H1 (cell line): ENCODE measurements at regions not wholly inside any gene's neighbourhood (a gene's known extent, or its start where the extent isn't known, plus 50 kb on each side); places are given as distances from the start of the nearest gene placed in this dataset.

Experiments used
- CTCF ChIA-PET: fragments of 300-600 bp; sonication (Branson Sonifier 250); formaldehyde crosslinking; loops from one replicate; lab custom pipeline; 2021; ENCODE audit not compliant: partially characterized antibody; lab: Charles Lee
- POLR2A ChIA-PET: fragments of 300-600 bp; sonication (Branson Sonifier 250); formaldehyde crosslinking; loops from one replicate; lab custom pipeline; 2021; ENCODE audit warnings: inconsistent platforms; ENCODE audit not compliant: partially characterized antibody; lab: Charles Lee
- DNase-seq, 2 experiments: peaks; one replicate each; pipeline versions ENCODE4 v3.0.0 to v3.0.0-alpha.2; 2010 to 2022; ENCODE audit warnings: low spot score in 2 of 2, low read depth in 1 of 2, mixed read lengths in 1 of 2
- FAIRE-seq: peaks from 2 replicates; lab custom pipeline; 2011; peaks lifted over from hg19 to GRCh38; lab: Jason Lieb, UNC
- H2AFZ ChIP-seq: 2 replicates; pipeline ENCODE4 v1.8.1; 2012; ENCODE audit warnings: low read length, inconsistent platforms
- H2AK5ac ChIP-seq: 2 replicates; pipeline ENCODE4 v1.6.1; 2013; ENCODE audit warnings: low read depth, low read length
- H2BK120ac ChIP-seq: replicated peaks from 2 replicates; pipeline ENCODE3; 2013; ENCODE audit warnings: low read depth, low read length, inconsistent platforms
- H2BK12ac ChIP-seq: 2 replicates; pipeline ENCODE4 v1.6.1; 2013; ENCODE audit warnings: low read depth, low read length
- H2BK15ac ChIP-seq: 2 replicates; pipeline ENCODE4 v1.6.1; 2013; ENCODE audit warnings: low read length
- H2BK20ac ChIP-seq: 2 replicates; pipeline ENCODE4 v1.6.1; 2013; ENCODE audit warnings: low read length
- H2BK5ac ChIP-seq: 2 replicates; pipeline ENCODE4 v1.6.1; 2013; ENCODE audit warnings: low read depth, low read length
- H3K14ac ChIP-seq: 2 replicates; pipeline ENCODE4 v1.6.1; 2013; ENCODE audit warnings: inconsistent platforms; ENCODE audit not compliant: insufficient read length
- H3K18ac ChIP-seq: 2 replicates; pipeline ENCODE4 v1.6.1; 2013; ENCODE audit warnings: low read length; ENCODE audit errors: extremely low read depth
- H3K23ac ChIP-seq: 2 replicates; pipeline ENCODE4 v1.6.1; 2013; ENCODE audit warnings: inconsistent platforms; ENCODE audit not compliant: insufficient read length
- H3K23me2 ChIP-seq: 2 replicates; pipeline ENCODE4 v1.6.1; 2013; ENCODE audit warnings: low read depth, low read length
- H3K27ac ChIP-seq: 2 replicates; pipeline ENCODE4 v1.6.1; 2011; ENCODE audit warnings: low read depth, low read length, inconsistent platforms
- H3K27me3 ChIP-seq, 4 experiments: replicated peaks in 1 of 4; 1 replicate in 1 of 4; 2 replicates in 3 of 4; pipeline versions ENCODE4 v1.6.1 to v1.8.1; 2011 to 2013; ENCODE audit warnings: low read length in 3 of 4, mild to moderate bottlenecking in 3 of 4, inconsistent platforms in 2 of 4, mixed read lengths in 2 of 4, moderate library complexity in 1 of 4; ENCODE audit not compliant: control insufficient read depth in 3 of 4, insufficient read depth in 3 of 4; ENCODE audit errors: extremely low read depth in 1 of 4
- H3K36me3 ChIP-seq, 4 experiments: 2 replicates each; pipeline versions ENCODE4 v1.6.1 to v1.8.1; 2011 to 2013; ENCODE audit warnings: mild to moderate bottlenecking in 4 of 4, low read length in 3 of 4, moderate library complexity in 2 of 4, control low read depth in 1 of 4, inconsistent platforms in 1 of 4; ENCODE audit not compliant: insufficient read depth in 4 of 4, control insufficient read depth in 2 of 4
- H3K4ac ChIP-seq: replicated peaks from 2 replicates; pipeline ENCODE3; 2013; ENCODE audit warnings: low read length, low read depth, mixed read lengths, inconsistent platforms; ENCODE audit not compliant: insufficient read length
- H3K4me1 ChIP-seq, 4 experiments: replicated peaks in 1 of 4; 1 replicate in 1 of 4; 2 replicates in 3 of 4; pipeline versions ENCODE4 v1.6.1 to v1.8.1; 2011 to 2013; ENCODE audit warnings: low read length in 3 of 4, inconsistent platforms in 2 of 4, mixed read lengths in 1 of 4; ENCODE audit not compliant: insufficient read depth in 4 of 4, control insufficient read depth in 3 of 4
- H3K4me2 ChIP-seq, 2 experiments: 2 replicates each; pipeline versions ENCODE4 v1.6.1 to v1.8.1; 2011 to 2013; ENCODE audit warnings: low read depth in 2 of 2, low read length in 2 of 2, control low read depth in 1 of 2, inconsistent platforms in 1 of 2, mild to moderate bottlenecking in 1 of 2; ENCODE audit not compliant: insufficient read depth in 1 of 2
- H3K4me3 ChIP-seq, 4 experiments: fragments of 200-600, 300-600 bp in 1 of 4; sonication (generic), shearing (Covaris generic), sonication (Bioruptor Twin) in 1 of 4; 2 replicates each; pipeline versions ENCODE4 v1.5.1 to v1.8.1; 2011 to 2016; ENCODE audit warnings: low read length in 4 of 4, low read depth in 3 of 4, control low read depth in 2 of 4, inconsistent platforms in 2 of 4, mild to moderate bottlenecking in 2 of 4, mixed read lengths in 1 of 4, moderate library complexity in 1 of 4; ENCODE audit not compliant: insufficient read depth in 2 of 4; ENCODE audit errors: extremely low read depth in 1 of 4
- H3K56ac ChIP-seq: replicated peaks from 2 replicates; pipeline ENCODE3; 2013; ENCODE audit warnings: low read depth, mild to moderate bottlenecking, mixed read lengths, low read length, inconsistent platforms; ENCODE audit not compliant: insufficient read length
- H3K79me1 ChIP-seq: 2 replicates; pipeline ENCODE4 v1.6.1; 2013; ENCODE audit warnings: low read depth, low read length, control low read depth
- H3K79me2 ChIP-seq, 2 experiments: 2 replicates each; pipeline versions ENCODE4 v1.6.1 to v1.8.1; 2012 to 2013; ENCODE audit warnings: low read length in 2 of 2, mild to moderate bottlenecking in 2 of 2, inconsistent platforms in 1 of 2; ENCODE audit not compliant: insufficient read depth in 2 of 2, control insufficient read depth in 1 of 2
- H3K9ac ChIP-seq, 4 experiments: replicated peaks in 1 of 4; 1 replicate in 1 of 4; 2 replicates in 3 of 4; pipeline versions ENCODE4 v1.6.1 to v1.8.1; 2011 to 2013; ENCODE audit warnings: low read depth in 3 of 4, low read length in 3 of 4, control low read depth in 2 of 4, mild to moderate bottlenecking in 2 of 4, moderate library complexity in 2 of 4, inconsistent platforms in 1 of 4; ENCODE audit errors: extremely low read depth in 1 of 4
- H3K9me3 ChIP-seq, 2 experiments: 2 replicates each; pipeline versions ENCODE4 v1.6.1 to v1.8.1; 2012 to 2013; ENCODE audit warnings: mild to moderate bottlenecking in 2 of 2, moderate library complexity in 2 of 2, control low read depth in 1 of 2, inconsistent platforms in 1 of 2, low read depth in 1 of 2, low read length in 1 of 2, mixed read lengths in 1 of 2; ENCODE audit not compliant: insufficient read depth in 2 of 2
- H4K20me1 ChIP-seq, 2 experiments: replicated peaks in 1 of 2; 2 replicates each; pipeline versions ENCODE3 to v1.8.1; 2011 to 2013; ENCODE audit warnings: inconsistent platforms in 2 of 2, low read length in 2 of 2, mild to moderate bottlenecking in 1 of 2; ENCODE audit not compliant: insufficient read depth in 2 of 2, control insufficient read depth in 1 of 2
- H4K5ac ChIP-seq: 2 replicates; pipeline ENCODE4 v1.6.1; 2013; ENCODE audit warnings: low read length, low read depth, mixed read lengths, inconsistent platforms; ENCODE audit not compliant: insufficient read length
- H4K8ac ChIP-seq: 2 replicates; pipeline ENCODE4 v1.8.0; 2013; ENCODE audit warnings: mild to moderate bottlenecking, moderate library complexity, low read length, inconsistent platforms; ENCODE audit not compliant: insufficient read depth; ENCODE audit errors: extremely low read depth
- H4K91ac ChIP-seq: replicated peaks from 2 replicates; pipeline ENCODE3; 2013; ENCODE audit warnings: low read length, mixed read lengths, inconsistent platforms; ENCODE audit not compliant: insufficient read length
- EZH2 ChIP-seq: fragments of 200-600 bp; sonication (generic); IDR thresholded peaks from 2 replicates; pipeline ENCODE4 v1.7.1; 2012; ENCODE audit warnings: low read depth, mild to moderate bottlenecking, moderate library complexity, low read length, inconsistent platforms; ENCODE audit not compliant: severe bottlenecking
- SRF ChIP-seq: IDR thresholded peaks from 2 replicates; pipeline ENCODE4 v1.6.1; 2011; ENCODE audit warnings: mild to moderate bottlenecking, low read depth, low read length, moderate library complexity
- TAF7 ChIP-seq: optimal IDR thresholded peaks from 2 replicates; pipeline ENCODE3; 2011; ENCODE audit warnings: low read depth, mild to moderate bottlenecking, inconsistent platforms, low read length, moderate library complexity, borderline replicate concordance
- TCF12 ChIP-seq: IDR thresholded peaks from 2 replicates; pipeline ENCODE4 v1.6.1; 2011; ENCODE audit warnings: low read depth, mild to moderate bottlenecking, low read length
- YY1 ChIP-seq: IDR thresholded peaks from 2 replicates; pipeline ENCODE4 v1.6.1; 2011; ENCODE audit warnings: low read depth, mild to moderate bottlenecking, low read length
- WGBS, 2 experiments: shearing (Covaris generic) in 1 of 2; methylation state at CpG; one replicate each; pipeline versions ENCODE4 v1.1.6 to v1.1.7; 2013 to 2015; ENCODE audit warnings: low lambda C conversion rate in 2 of 2, mixed read lengths in 2 of 2, inconsistent platforms in 1 of 2, low coverage in 1 of 2, missing lambda C conversion rate in 1 of 2; ENCODE audit not compliant: insufficient replicate concordance in 2 of 2, insufficient coverage in 1 of 2, insufficient read length in 1 of 2; ENCODE audit errors: extremely low coverage in 1 of 2, missing lambda C conversion rate in 1 of 2; 5-methylcytosine and 5-hydroxymethylcytosine counted together

DNA sequence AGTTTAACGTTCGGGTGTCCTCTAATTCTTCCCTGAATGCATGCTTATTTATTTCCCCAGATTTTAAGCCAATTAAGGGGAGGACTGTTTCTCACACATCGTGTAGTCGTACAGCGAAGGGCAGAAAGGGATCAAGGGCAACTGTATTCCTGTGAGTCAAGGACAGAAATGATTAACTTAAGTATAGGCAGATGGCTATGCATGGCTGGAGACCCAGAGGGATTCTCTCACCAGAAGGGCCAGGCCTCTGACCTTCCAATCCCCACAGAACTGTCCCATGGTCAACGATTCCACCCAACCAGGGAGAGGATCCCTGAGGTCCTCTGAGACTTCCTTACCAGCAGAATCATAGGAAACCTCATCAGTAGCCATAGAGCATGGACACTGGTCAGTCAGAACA is 161.8 kb upstream of the MAP1B start:
- FAIRE-seq = no peak
- Histone ChIP-seq H2BK12ac (no peak overlapping the region), H3K27ac (no peak overlapping the region), H2BK15ac (no peak overlapping the region), H3K23ac (no peak overlapping the region), H2BK20ac (no peak overlapping the region), H2AK5ac (no peak overlapping the region), H4K8ac (no peak overlapping the region), H3K4me2 (no peak overlapping the region), H3K36me3 (no peaks in the 10 kb centered on the region), H2BK120ac (no peak overlapping the region), H3K4ac (no peak overlapping the region), H2BK5ac (no peak overlapping the region), H4K5ac (no peak overlapping the region), H3K4me3 (no peak overlapping the region), H2AFZ (no peak overlapping the region), H3K9ac (no peak overlapping the region), H3K18ac (no peak overlapping the region), H4K20me1 (no peaks in the 10 kb centered on the region), H3K79me1 (no peaks in the 10 kb centered on the region), H3K9me3 (peaks cover 7 to 10% of the 10 kb centered on the region in 2 experiments; a peak in 3 of 4 replicates), H3K4me1 (peaks cover 0 to 10% (median 7%) of the 10 kb centered on the region in 4 experiments; a peak in 4 of 7 replicates), H4K91ac (no peak overlapping the region), H3K79me2 (no peaks in the 10 kb centered on the region), H3K14ac (no peak overlapping the region), H3K27me3 (no peaks in the 10 kb centered on the region), H3K23me2 (no peaks in the 10 kb centered on the region), H3K56ac (no peak overlapping the region)
- 85% methylated on average over 6 of the region's 6 CpGs; no CpG with 5 or more reads in 1 of the 2 experiments for WGBS, 2 experiments
- TF ChIP-seq SRF = no peak
- TF ChIP-seq TAF7 = no peak
- no peak for TF ChIP-seq YY1
- no peak for TF ChIP-seq EZH2
- TF ChIP-seq TCF12 = no peak
- ChIA-PET CTCF (interaction anchor here (0.9 kb wide), 1 partner anchor 73 kb away, joined by 3 read pairs; no protein-coding TSS in a partner anchor), POLR2A (no interaction called here)
- DNase-seq = no peak
